Type B pancreatic cell (in vitro differentiated cells): ENCODE measurements at regions not wholly inside any gene's neighbourhood (a gene's known extent, or its start where the extent isn't known, plus 50 kb on each side); places are given as distances from the start of the nearest gene placed in this dataset.

Source experiments
- DNase-seq: peaks from one replicate; pipeline ENCODE4 v3.0.0; 2021; ENCODE audit warnings: mixed read lengths; ENCODE audit not compliant: unreplicated experiment; ENCODE audit errors: extremely low spot score
- H3K27ac Mint-ChIP-seq: 2 replicates; pipeline ENCODE4 v1.8.0; 2021; ENCODE audit warnings: mild to moderate bottlenecking, mixed read lengths
- H3K27me3 Mint-ChIP-seq: 2 replicates; pipeline ENCODE4 v1.8.0; 2021; ENCODE audit warnings: mixed read lengths
- H3K36me3 Mint-ChIP-seq: 2 replicates; pipeline ENCODE4 v1.8.0; 2021; ENCODE audit warnings: mixed read lengths
- H3K4me1 Mint-ChIP-seq: one replicate; pipeline ENCODE4 v1.8.0; 2021; ENCODE audit warnings: mixed read lengths; ENCODE audit not compliant: unreplicated experiment
- H3K4me3 Mint-ChIP-seq: 2 replicates; pipeline ENCODE4 v1.8.0; 2021; ENCODE audit warnings: mild to moderate bottlenecking, mixed read lengths
- H3K9me3 Mint-ChIP-seq: 2 replicates; pipeline ENCODE4 v1.8.0; 2021; ENCODE audit warnings: mixed read lengths
- CTCF ChIP-seq: fragments of 200-600 bp; sonication (generic); conservative IDR thresholded peaks from 2 replicates; pipeline ENCODE4 v1.5.0; 2021; ENCODE audit warnings: antibody characterized with exemption, mild to moderate bottlenecking

GRCh38 chr4:170978990-170979389 lies 834.2 kb upstream of the GALNTL6 start:
- DNase-seq: no peak

GRCh38 chr4:170949084-170949483 lies 859.3 kb upstream of the AADAT start:
- no peak overlapping the region for H3K27ac Mint-ChIP-seq
- no peak for TF ChIP-seq CTCF

More at GRCh38 chr4:170978990-170979389, 834.2 kb upstream of the GALNTL6 start:
- no peaks in the 10 kb centered on the region for H3K9me3 Mint-ChIP-seq
- no peaks in the 10 kb centered on the region for H3K4me1 Mint-ChIP-seq
- TF ChIP-seq CTCF: no peak
- H3K27ac Mint-ChIP-seq: no peak overlapping the region
- peaks cover 4% of the 10 kb centered on the region for H3K27me3 Mint-ChIP-seq
- H3K36me3 Mint-ChIP-seq: no peaks in the 10 kb centered on the region
- H3K4me3 Mint-ChIP-seq: no peak overlapping the region

GRCh38 chr4:170940043-170940724 lies 850.4 kb upstream of the AADAT start:
- DNase-seq: no peak
- H3K27me3 Mint-ChIP-seq: no peaks in the 10 kb centered on the region
- TF ChIP-seq CTCF: no peak
- peaks cover 13% of the 10 kb centered on the region for H3K9me3 Mint-ChIP-seq
- H3K27ac Mint-ChIP-seq: no peak overlapping the region
- H3K36me3 Mint-ChIP-seq: no peaks in the 10 kb centered on the region
- no peaks in the 10 kb centered on the region for H3K4me1 Mint-ChIP-seq
- no peak overlapping the region for H3K4me3 Mint-ChIP-seq

More at GRCh38 chr4:170949084-170949483, 859.3 kb upstream of the AADAT start:
- H3K4me1 Mint-ChIP-seq: no peaks in the 10 kb centered on the region
- H3K4me3 Mint-ChIP-seq: no peak overlapping the region
- H3K9me3 Mint-ChIP-seq: no peaks in the 10 kb centered on the region
- no peak for DNase-seq
- H3K27me3 Mint-ChIP-seq: no peaks in the 10 kb centered on the region
- no peaks in the 10 kb centered on the region for H3K36me3 Mint-ChIP-seq

GRCh38 chr4:170938588-170938987 lies 848.8 kb upstream of the AADAT start:
- Mint-ChIP-seq H3K27ac (no peak overlapping the region), H3K27me3 (no peaks in the 10 kb centered on the region), H3K36me3 (no peaks in the 10 kb centered on the region), H3K9me3 (peaks cover 13% of the 10 kb centered on the region), H3K4me1 (no peaks in the 10 kb centered on the region), H3K4me3 (no peak overlapping the region)
- no peak for DNase-seq
- TF ChIP-seq CTCF: no peak

- no peak for DNase-seq
- H3K4me1 Mint-ChIP-seq: no peaks in the 10 kb centered on the region
- no peaks in the 10 kb centered on the region for H3K27me3 Mint-ChIP-seq
- no peaks in the 10 kb centered on the region for H3K36me3 Mint-ChIP-seq
- H3K27ac Mint-ChIP-seq: no peak overlapping the region
- no peak for TF ChIP-seq CTCF
- H3K4me3 Mint-ChIP-seq: no peak overlapping the region
- H3K9me3 Mint-ChIP-seq: no peaks in the 10 kb centered on the region
Measured at GRCh38 chr4:170931321-170931720, 841.6 kb upstream of the AADAT start.
